HEK293 (cell line): ENCODE measurements at regions not wholly inside any gene's neighbourhood (a gene's known extent, or its start where the extent isn't known, plus 50 kb on each side); places are given as distances from the start of the nearest gene placed in this dataset.
A peak's percentile ranks its signal among the peaks of the same experiment; 100 is the strongest.

Experiments
- BCL11B ChIP-seq: fragments of 450-650 bp; formaldehyde crosslinking; IDR thresholded peaks from 2 replicates; pipeline ENCODE4 v1.5.1; 2016; ENCODE audit warnings: low read depth, missing biosample characterization, missing genetic modification characterization
- FEZF1 ChIP-seq: fragments of 450-650 bp; formaldehyde crosslinking; IDR thresholded peaks from 2 replicates; pipeline ENCODE4 v1.5.1; 2016; ENCODE audit warnings: missing biosample characterization, missing genetic modification characterization
- GLI4 ChIP-seq: fragments of 450-650 bp; formaldehyde crosslinking; IDR thresholded peaks from 2 replicates; pipeline ENCODE4 v1.5.1; 2016; ENCODE audit warnings: missing biosample characterization, missing genetic modification characterization
- HOXD13 ChIP-seq: sonication (generic); formaldehyde crosslinking; IDR thresholded peaks from 2 replicates; pipeline ENCODE4 v1.8.0; 2022; ENCODE audit warnings: missing genetic modification reagents, borderline replicate concordance
- INSM2 ChIP-seq: fragments of 450-650 bp; formaldehyde crosslinking; IDR thresholded peaks from 2 replicates; pipeline ENCODE4 v1.5.1; 2016; ENCODE audit warnings: missing biosample characterization, missing genetic modification characterization
- KLF9 ChIP-seq: fragments of 450-650 bp; formaldehyde crosslinking; IDR thresholded peaks from 2 replicates; pipeline ENCODE4 v1.5.1; 2016; ENCODE audit warnings: missing biosample characterization, missing genetic modification characterization, low read depth
- MYNN ChIP-seq: fragments of 450-650 bp; formaldehyde crosslinking; IDR thresholded peaks from 2 replicates; pipeline ENCODE4 v1.5.1; 2016; ENCODE audit warnings: missing biosample characterization, missing genetic modification characterization, borderline replicate concordance
- REPIN1 ChIP-seq: fragments of 450-650 bp; formaldehyde crosslinking; IDR thresholded peaks from 2 replicates; pipeline ENCODE4 v1.5.1; 2017; ENCODE audit warnings: missing biosample characterization, missing genetic modification characterization, low read depth
- SCRT1 ChIP-seq: fragments of 450-650 bp; formaldehyde crosslinking; IDR thresholded peaks from 2 replicates; pipeline ENCODE4 v1.5.1; 2016; ENCODE audit warnings: missing biosample characterization, missing genetic modification characterization, borderline replicate concordance
- SCRT2 ChIP-seq: fragments of 450-650 bp; formaldehyde crosslinking; IDR thresholded peaks from 2 replicates; pipeline ENCODE4 v1.5.1; 2016; ENCODE audit warnings: missing biosample characterization, missing genetic modification characterization
- WT1 ChIP-seq: fragments of 450-650 bp; formaldehyde crosslinking; IDR thresholded peaks from 2 replicates; pipeline ENCODE4 v1.5.1; 2016; ENCODE audit warnings: missing biosample characterization, missing genetic modification characterization
- ZFP41 ChIP-seq: fragments of 450-650 bp; formaldehyde crosslinking; IDR thresholded peaks from 2 replicates; pipeline ENCODE4 v1.5.1; 2016; ENCODE audit warnings: missing biosample characterization, missing genetic modification characterization, borderline replicate concordance
- ZFP69B ChIP-seq: fragments of 450-650 bp; formaldehyde crosslinking; IDR thresholded peaks from 2 replicates; pipeline ENCODE4 v1.5.1; 2016; ENCODE audit warnings: missing biosample characterization, missing genetic modification characterization
- ZNF146 ChIP-seq: fragments of 450-650 bp; formaldehyde crosslinking; IDR thresholded peaks from 2 replicates; pipeline ENCODE4 v1.5.1; 2016; ENCODE audit warnings: missing biosample characterization, missing genetic modification characterization
- ZNF184 ChIP-seq: fragments of 450-650 bp; IDR thresholded peaks from 2 replicates; pipeline ENCODE4 v1.5.1; 2018; ENCODE audit warnings: missing biosample characterization, mild to moderate bottlenecking, missing genetic modification characterization
- ZNF202 ChIP-seq: fragments of 450-650 bp; formaldehyde crosslinking; IDR thresholded peaks from 2 replicates; pipeline ENCODE4 v1.5.1; 2016; ENCODE audit warnings: missing biosample characterization, missing genetic modification characterization, borderline replicate concordance
- ZNF23 ChIP-seq: fragments of 450-650 bp; formaldehyde crosslinking; IDR thresholded peaks from 2 replicates; pipeline ENCODE4 v1.5.1; 2016; ENCODE audit warnings: missing biosample characterization, missing genetic modification characterization, borderline replicate concordance
- ZNF239 ChIP-seq: fragments of 450-650 bp; formaldehyde crosslinking; IDR thresholded peaks from 2 replicates; pipeline ENCODE4 v1.5.1; 2016; ENCODE audit warnings: missing biosample characterization, missing genetic modification characterization
- ZNF350 ChIP-seq: fragments of 450-650 bp; formaldehyde crosslinking; IDR thresholded peaks from 2 replicates; pipeline ENCODE4 v1.5.0; 2017; ENCODE audit warnings: missing biosample characterization, mild to moderate bottlenecking, missing genetic modification characterization
- ZNF354C ChIP-seq: fragments of 450-650 bp; formaldehyde crosslinking; IDR thresholded peaks from 2 replicates; pipeline ENCODE4 v1.5.1; 2016; ENCODE audit warnings: missing biosample characterization, missing genetic modification characterization, low read depth, borderline replicate concordance
- ZNF362 ChIP-seq: fragments of 450-650 bp; formaldehyde crosslinking; IDR thresholded peaks from 2 replicates; pipeline ENCODE4 v1.5.1; 2016; ENCODE audit warnings: missing biosample characterization, missing genetic modification characterization
- ZNF449 ChIP-seq: fragments of 450-650 bp; formaldehyde crosslinking; IDR thresholded peaks from 2 replicates; pipeline ENCODE4 v1.5.1; 2017; ENCODE audit warnings: missing biosample characterization, mild to moderate bottlenecking, missing genetic modification characterization, moderate library complexity
- ZNF48 ChIP-seq: fragments of 450-650 bp; formaldehyde crosslinking; IDR thresholded peaks from 2 replicates; pipeline ENCODE4 v1.5.1; 2016; ENCODE audit warnings: missing biosample characterization, missing genetic modification characterization
- ZNF596 ChIP-seq: fragments of 450-650 bp; IDR thresholded peaks from 2 replicates; pipeline ENCODE4 v1.5.0; 2018; ENCODE audit warnings: missing biosample characterization, mild to moderate bottlenecking, missing genetic modification characterization, moderate library complexity
- ZNF76 ChIP-seq: fragments of 450-650 bp; formaldehyde crosslinking; IDR thresholded peaks from 2 replicates; pipeline ENCODE4; 2016; ENCODE audit warnings: low read depth, missing biosample characterization, missing genetic modification characterization, borderline replicate concordance
- ZNF777 ChIP-seq: fragments of 450-650 bp; formaldehyde crosslinking; IDR thresholded peaks from 2 replicates; pipeline ENCODE4 v1.5.1; 2017; ENCODE audit warnings: missing biosample characterization, missing genetic modification characterization, borderline replicate concordance
- ZXDB ChIP-seq: fragments of 450-650 bp; formaldehyde crosslinking; IDR thresholded peaks from 2 replicates; pipeline ENCODE4 v1.5.1; 2016; ENCODE audit warnings: missing biosample characterization, missing genetic modification characterization
- TF ChIP-seq, protein P1 (sequence below): fragments of 450-650 bp; formaldehyde crosslinking; IDR thresholded peaks from 2 replicates; pipeline ENCODE4 v1.5.0; 2017; ENCODE audit warnings: missing biosample characterization, missing genetic modification characterization, borderline replicate concordance
- TF ChIP-seq, protein P2 (sequence below): fragments of 450-650 bp; formaldehyde crosslinking; IDR thresholded peaks from 2 replicates; pipeline ENCODE4 v1.5.1; 2016; ENCODE audit warnings: missing biosample characterization, missing genetic modification characterization
- TF ChIP-seq, protein P3 (sequence below): fragments of 450-650 bp; formaldehyde crosslinking; IDR thresholded peaks from 2 replicates; pipeline ENCODE4 v1.5.1; 2016; ENCODE audit warnings: missing biosample characterization, missing genetic modification characterization

DNA sequence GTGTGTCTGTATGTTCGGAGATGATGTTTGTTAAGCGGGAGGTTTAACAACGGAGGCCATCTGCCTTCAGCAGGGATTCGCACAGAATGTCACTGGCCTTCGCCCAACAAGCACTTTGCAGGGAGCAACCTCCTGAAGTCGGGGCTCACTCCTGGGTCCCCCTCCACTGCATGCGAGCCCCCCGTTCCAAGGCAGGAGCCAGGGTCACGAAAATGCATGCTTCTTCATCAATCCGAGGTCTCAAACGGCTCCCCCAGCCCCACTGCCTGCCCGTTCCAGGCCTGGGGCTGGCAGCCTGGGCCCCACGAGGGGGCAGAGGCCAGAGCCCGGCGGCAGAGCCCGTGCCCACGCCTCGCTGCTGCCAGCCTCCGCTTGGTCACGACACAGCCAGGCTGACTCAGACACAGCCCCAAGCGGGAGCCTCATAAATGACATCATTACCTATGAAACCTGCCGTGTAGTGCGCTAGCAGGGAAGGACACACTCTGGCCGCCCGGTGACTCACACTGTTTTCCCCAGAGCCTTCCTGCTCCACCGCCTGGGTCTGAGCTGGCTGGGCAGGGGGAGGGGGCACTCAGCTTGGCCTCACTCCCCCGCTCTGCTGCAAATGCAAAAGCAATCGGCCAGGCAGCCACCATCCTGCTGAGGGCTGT is 169.5 kb upstream of the RTL1 start (continued):
- peak; percentile 35; the same call in 1 of the 2 replicates for TF ChIP-seq ZNF449
- TF ChIP-seq GLI4 = no peak
- TF ChIP-seq SCRT2 (tag by site-specific recombination) = no peak
- TF ChIP-seq ZNF184 = peak; percentile 84; the same call in 1 of the 2 replicates
- TF ChIP-seq ZNF202 (tag by site-specific recombination) = no peak
- no peak for TF ChIP-seq ZNF350 (tag by site-specific recombination)
- TF ChIP-seq ZFP69B (tag by site-specific recombination) = peak; percentile 80; the same call in 1 of the 2 replicates
- TF ChIP-seq ZNF146 (tag by site-specific recombination) = peak; percentile 13; the same call in 1 of the 2 replicates
- TF ChIP-seq ZNF23 = no peak
- no peak for TF ChIP-seq ZFP41
- TF ChIP-seq REPIN1 (tag by site-specific recombination) = no peak
- TF ChIP-seq MYNN (tag by site-specific recombination) = no peak
- TF ChIP-seq ZNF76 (tag by site-specific recombination) = peak; percentile 54; the same call in 1 of the 2 replicates
- no peak for TF ChIP-seq ZNF48
- no peak for TF ChIP-seq ZNF354C (tag by site-specific recombination)
- TF ChIP-seq ZNF239 (tag by site-specific recombination) = no peak
- no peak for TF ChIP-seq SCRT1 (tag by site-specific recombination)
- peak; percentile 43; the same call in 1 of the 2 replicates for TF ChIP-seq KLF9
- TF ChIP-seq, protein P1, sequence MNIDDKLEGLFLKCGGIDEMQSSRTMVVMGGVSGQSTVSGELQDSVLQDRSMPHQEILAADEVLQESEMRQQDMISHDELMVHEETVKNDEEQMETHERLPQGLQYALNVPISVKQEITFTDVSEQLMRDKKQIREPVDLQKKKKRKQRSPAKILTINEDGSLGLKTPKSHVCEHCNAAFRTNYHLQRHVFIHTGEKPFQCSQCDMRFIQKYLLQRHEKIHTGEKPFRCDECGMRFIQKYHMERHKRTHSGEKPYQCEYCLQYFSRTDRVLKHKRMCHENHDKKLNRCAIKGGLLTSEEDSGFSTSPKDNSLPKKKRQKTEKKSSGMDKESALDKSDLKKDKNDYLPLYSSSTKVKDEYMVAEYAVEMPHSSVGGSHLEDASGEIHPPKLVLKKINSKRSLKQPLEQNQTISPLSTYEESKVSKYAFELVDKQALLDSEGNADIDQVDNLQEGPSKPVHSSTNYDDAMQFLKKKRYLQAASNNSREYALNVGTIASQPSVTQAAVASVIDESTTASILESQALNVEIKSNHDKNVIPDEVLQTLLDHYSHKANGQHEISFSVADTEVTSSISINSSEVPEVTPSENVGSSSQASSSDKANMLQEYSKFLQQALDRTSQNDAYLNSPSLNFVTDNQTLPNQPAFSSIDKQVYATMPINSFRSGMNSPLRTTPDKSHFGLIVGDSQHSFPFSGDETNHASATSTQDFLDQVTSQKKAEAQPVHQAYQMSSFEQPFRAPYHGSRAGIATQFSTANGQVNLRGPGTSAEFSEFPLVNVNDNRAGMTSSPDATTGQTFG (tag by site-specific recombination) = no peak
- no peak for TF ChIP-seq FEZF1
- TF ChIP-seq, protein P2, sequence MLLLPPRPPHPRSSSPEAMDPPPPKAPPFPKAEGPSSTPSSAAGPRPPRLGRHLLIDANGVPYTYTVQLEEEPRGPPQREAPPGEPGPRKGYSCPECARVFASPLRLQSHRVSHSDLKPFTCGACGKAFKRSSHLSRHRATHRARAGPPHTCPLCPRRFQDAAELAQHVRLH = no peak
- no peak for TF ChIP-seq ZNF777
- TF ChIP-seq BCL11B (tag by site-specific recombination) = no peak
- TF ChIP-seq, protein P3, sequence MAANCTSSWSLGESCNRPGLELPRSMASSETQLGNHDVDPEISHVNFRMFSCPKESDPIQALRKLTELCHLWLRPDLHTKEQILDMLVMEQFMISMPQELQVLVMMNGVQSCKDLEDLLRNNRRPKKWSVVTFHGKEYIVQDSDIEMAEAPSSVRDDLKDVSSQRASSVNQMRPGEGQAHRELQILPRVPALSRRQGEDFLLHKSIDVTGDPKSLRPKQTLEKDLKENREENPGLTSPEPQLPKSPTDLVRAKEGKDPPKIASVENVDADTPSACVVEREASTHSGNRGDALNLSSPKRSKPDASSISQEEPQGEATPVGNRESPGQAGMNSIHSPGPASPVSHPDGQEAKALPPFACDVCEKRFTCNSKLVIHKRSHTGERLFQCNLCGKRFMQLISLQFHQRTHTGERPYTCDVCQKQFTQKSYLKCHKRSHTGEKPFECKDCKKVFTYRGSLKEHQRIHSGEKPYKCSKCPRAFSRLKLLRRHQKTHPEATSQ = no peak
- peak; percentile 63; the same call in 1 of the 2 replicates for TF ChIP-seq ZXDB (tag by site-specific recombination)
- TF ChIP-seq INSM2 (tag by site-specific recombination) = peak; percentile 87
- peak; percentile 82; the same call in 1 of the 2 replicates for TF ChIP-seq HOXD13 (CRISPR knock-in tag)
- TF ChIP-seq WT1 (tag by site-specific recombination) = peak; percentile 36; the same call in 1 of the 2 replicates
- no peak for TF ChIP-seq ZNF362 (tag by site-specific recombination)
- TF ChIP-seq ZNF596 (tag by site-specific recombination) = no peak
